ENCODE measurements at regions not wholly inside any gene's neighbourhood (a gene's known extent, or its start where the extent isn't known, plus 50 kb on each side); places are given as distances from the start of the nearest gene placed in this dataset.

- Histone ChIP-seq H3K36me3 (ENCODE audit: control insufficient read depth in 2 of 2, extremely low read depth in 1 of 2, insufficient read depth in 2 of 2, low read length in 2 of 2) (no peaks in the 10 kb centered on the region), H3K27ac (ENCODE audit: insufficient read depth, low read depth, low read length) (no peak overlapping the region), H3K27me3 (ENCODE audit: control insufficient read depth in 2 of 2, insufficient read depth in 2 of 2, low read length in 2 of 2) (no peaks in the 10 kb centered on the region), H3K9me3 (replicated peaks; ENCODE audit: control insufficient read depth, insufficient read depth, low read length) (no peaks in the 10 kb centered on the region), H4K20me1 (replicated peaks; ENCODE audit: control insufficient read depth, extremely low read depth, insufficient read depth, low read length) (no peaks in the 10 kb centered on the region), H3K4me1 (ENCODE audit: control insufficient read depth, extremely low read depth, insufficient read depth, low read length) (no peaks in the 10 kb centered on the region), H2AFZ (ENCODE audit: low read depth, low read length) (no peak overlapping the region), H3K9ac (replicated peaks; ENCODE audit: extremely low read depth, insufficient read depth, low read length) (no peak overlapping the region), H3K4me3 (replicated peaks in 1 of 3; ENCODE audit: insufficient read depth in 1 of 3, low read depth in 1 of 3, low read length in 3 of 3) (no peak overlapping the region), H3K79me2 (ENCODE audit: control insufficient read depth, insufficient read depth, low read length) (no peaks in the 10 kb centered on the region), H3K4me2 (ENCODE audit: insufficient read depth, low read length) (no peak overlapping the region), H3K9me1 (replicated peaks; ENCODE audit: control insufficient read depth, extremely low read depth, insufficient read depth, low read length) (no peaks in the 10 kb centered on the region)
- BruUV-seq (replicated peaks): no TSS peak
- CTCF ChIA-PET: no interaction called here
- intact Hi-C loops (cut with micrococcal nuclease) (no loop called here), dilution Hi-C loops (cut with MboI; ENCODE audit: extremely low pct_ligation_motif_present, low sequenced_read_pairs) (no loop called here)
- DNase-seq (ENCODE audit: low read depth, low spot score) (no peak), FAIRE-seq (no peak)
- no peak for TF ChIP-seq GATA2 (IDR thresholded peaks at IDR 0.05; ENCODE audit: insufficient read depth, insufficient read length, low read depth, low read length)
- no peak for TF ChIP-seq FOS (IDR thresholded peaks at IDR 0.05; ENCODE audit: borderline replicate concordance, insufficient read depth, low read length)
- TF ChIP-seq, protein P1, sequence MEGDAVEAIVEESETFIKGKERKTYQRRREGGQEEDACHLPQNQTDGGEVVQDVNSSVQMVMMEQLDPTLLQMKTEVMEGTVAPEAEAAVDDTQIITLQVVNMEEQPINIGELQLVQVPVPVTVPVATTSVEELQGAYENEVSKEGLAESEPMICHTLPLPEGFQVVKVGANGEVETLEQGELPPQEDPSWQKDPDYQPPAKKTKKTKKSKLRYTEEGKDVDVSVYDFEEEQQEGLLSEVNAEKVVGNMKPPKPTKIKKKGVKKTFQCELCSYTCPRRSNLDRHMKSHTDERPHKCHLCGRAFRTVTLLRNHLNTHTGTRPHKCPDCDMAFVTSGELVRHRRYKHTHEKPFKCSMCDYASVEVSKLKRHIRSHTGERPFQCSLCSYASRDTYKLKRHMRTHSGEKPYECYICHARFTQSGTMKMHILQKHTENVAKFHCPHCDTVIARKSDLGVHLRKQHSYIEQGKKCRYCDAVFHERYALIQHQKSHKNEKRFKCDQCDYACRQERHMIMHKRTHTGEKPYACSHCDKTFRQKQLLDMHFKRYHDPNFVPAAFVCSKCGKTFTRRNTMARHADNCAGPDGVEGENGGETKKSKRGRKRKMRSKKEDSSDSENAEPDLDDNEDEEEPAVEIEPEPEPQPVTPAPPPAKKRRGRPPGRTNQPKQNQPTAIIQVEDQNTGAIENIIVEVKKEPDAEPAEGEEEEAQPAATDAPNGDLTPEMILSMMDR (IDR thresholded peaks at IDR 0.05; ENCODE audit: extremely low read depth in 1 of 2, insufficient read depth in 1 of 2, low read depth in 1 of 2, low read length in 2 of 2): no peak
- TF ChIP-seq JUN (IDR thresholded peaks at IDR 0.05; ENCODE audit: borderline replicate concordance, insufficient read depth, insufficient read length, low read depth): no peak
- no peak for TF ChIP-seq POLR2A (IDR thresholded peaks at IDR 0.05; ENCODE audit: low read depth, low read length)
- no peak for TF ChIP-seq MYC (IDR thresholded peaks at IDR 0.05; ENCODE audit: low read depth, low read length)
- POLR2A ChIA-PET: no interaction called here
These were observed 307.4 kb upstream of the POU3F1 start for GRCh38 chr1:38353956-38354355.

DNA sequence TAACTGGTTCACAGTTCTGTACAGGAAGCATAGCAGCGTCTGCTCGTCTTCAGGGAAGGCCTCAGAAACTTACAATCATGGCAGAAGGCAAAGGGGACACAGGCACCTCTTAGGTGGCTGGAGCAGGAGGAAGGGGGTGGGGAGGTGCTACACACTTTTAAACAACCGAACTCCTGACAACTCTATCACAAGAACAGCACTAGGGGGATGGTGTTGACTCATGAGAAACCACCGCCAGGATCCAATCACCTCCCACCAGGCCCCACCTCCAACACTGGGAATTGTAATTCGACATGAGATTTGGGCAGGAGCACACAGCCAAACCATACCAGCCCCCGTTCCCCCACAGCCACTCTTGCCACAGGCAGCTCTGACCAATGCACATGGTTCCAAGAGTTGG is 306.3 kb upstream of the POU3F1 start:
- dilution Hi-C loops (cut with MboI; ENCODE audit: extremely low pct_ligation_motif_present, low sequenced_read_pairs) (no loop called here), intact Hi-C loops (cut with micrococcal nuclease) (no loop called here)
- no peaks in the 10 kb centered on the region for H3K79me2 ChIP-seq (ENCODE audit: control insufficient read depth, insufficient read depth, low read length)
- no peaks in the 10 kb centered on the region for H3K4me1 ChIP-seq (ENCODE audit: control insufficient read depth, extremely low read depth, insufficient read depth, low read length)
- H2AFZ ChIP-seq (ENCODE audit: low read depth, low read length): no peak overlapping the region
- no peak overlapping the region for H3K4me3 ChIP-seq (replicated peaks in 1 of 3; ENCODE audit: insufficient read depth in 1 of 3, low read depth in 1 of 3, low read length in 3 of 3)
- no peaks in the 10 kb centered on the region for H3K9me3 ChIP-seq (replicated peaks; ENCODE audit: control insufficient read depth, insufficient read depth, low read length)
- FAIRE-seq: no peak
- H3K9me1 ChIP-seq (replicated peaks; ENCODE audit: control insufficient read depth, extremely low read depth, insufficient read depth, low read length): no peaks in the 10 kb centered on the region
- H3K27ac ChIP-seq (ENCODE audit: insufficient read depth, low read depth, low read length): no peak overlapping the region
- H4K20me1 ChIP-seq (replicated peaks; ENCODE audit: control insufficient read depth, extremely low read depth, insufficient read depth, low read length): no peaks in the 10 kb centered on the region
- ChIA-PET POLR2A (no interaction called here), CTCF (no interaction called here)
- TF ChIP-seq POLR2AphosphoS5 (IDR thresholded peaks at IDR 0.05; ENCODE audit: insufficient read depth, low read depth, low read length) (no peak), JUN (IDR thresholded peaks at IDR 0.05; ENCODE audit: borderline replicate concordance, insufficient read depth, insufficient read length, low read depth) (no peak), EZH2 (IDR thresholded peaks at IDR 0.05; ENCODE audit: borderline replicate concordance, low read depth, low read length, severe bottlenecking) (no peak), POLR2A (IDR thresholded peaks at IDR 0.05; ENCODE audit: low read depth, low read length) (no peak), GATA2 (IDR thresholded peaks at IDR 0.05; ENCODE audit: insufficient read depth, insufficient read length, low read depth, low read length) (no peak), MYC (IDR thresholded peaks at IDR 0.05; ENCODE audit: low read depth, low read length) (no peak), MAX (IDR thresholded peaks at IDR 0.05; ENCODE audit: insufficient read depth, insufficient read length) (no peak), FOS (IDR thresholded peaks at IDR 0.05; ENCODE audit: borderline replicate concordance, insufficient read depth, low read length) (no peak)
- TF ChIP-seq, protein P1 (IDR thresholded peaks at IDR 0.05; ENCODE audit: extremely low read depth in 1 of 2, insufficient read depth in 1 of 2, low read depth in 1 of 2, low read length in 2 of 2): no peak
- no peaks in the 10 kb centered on the region for H3K27me3 ChIP-seq (ENCODE audit: control insufficient read depth in 2 of 2, insufficient read depth in 2 of 2, low read length in 2 of 2)
- H3K9ac ChIP-seq (replicated peaks; ENCODE audit: extremely low read depth, insufficient read depth, low read length): no peak overlapping the region
- DNase-seq (ENCODE audit: low read depth, low spot score): no peak
- no peaks in the 10 kb centered on the region for H3K36me3 ChIP-seq (ENCODE audit: control insufficient read depth in 2 of 2, extremely low read depth in 1 of 2, insufficient read depth in 2 of 2, low read length in 2 of 2)
- no peak overlapping the region for H3K4me2 ChIP-seq (ENCODE audit: insufficient read depth, low read length)
- BruUV-seq (replicated peaks): no TSS peak
